HG02870 (cell line): ENCODE measurements at regions not wholly inside any gene's neighbourhood (a gene's known extent, or its start where the extent isn't known, plus 50 kb on each side); places are given as distances from the start of the nearest gene placed in this dataset.

Experiments
- ATAC-seq: cut with Tn5 transposase; IDR thresholded peaks from one replicate; pipeline ENCODE4 v1.9.1; 2021; ENCODE audit warnings: mild to moderate bottlenecking, moderate library complexity; ENCODE audit not compliant: unreplicated experiment

DNA sequence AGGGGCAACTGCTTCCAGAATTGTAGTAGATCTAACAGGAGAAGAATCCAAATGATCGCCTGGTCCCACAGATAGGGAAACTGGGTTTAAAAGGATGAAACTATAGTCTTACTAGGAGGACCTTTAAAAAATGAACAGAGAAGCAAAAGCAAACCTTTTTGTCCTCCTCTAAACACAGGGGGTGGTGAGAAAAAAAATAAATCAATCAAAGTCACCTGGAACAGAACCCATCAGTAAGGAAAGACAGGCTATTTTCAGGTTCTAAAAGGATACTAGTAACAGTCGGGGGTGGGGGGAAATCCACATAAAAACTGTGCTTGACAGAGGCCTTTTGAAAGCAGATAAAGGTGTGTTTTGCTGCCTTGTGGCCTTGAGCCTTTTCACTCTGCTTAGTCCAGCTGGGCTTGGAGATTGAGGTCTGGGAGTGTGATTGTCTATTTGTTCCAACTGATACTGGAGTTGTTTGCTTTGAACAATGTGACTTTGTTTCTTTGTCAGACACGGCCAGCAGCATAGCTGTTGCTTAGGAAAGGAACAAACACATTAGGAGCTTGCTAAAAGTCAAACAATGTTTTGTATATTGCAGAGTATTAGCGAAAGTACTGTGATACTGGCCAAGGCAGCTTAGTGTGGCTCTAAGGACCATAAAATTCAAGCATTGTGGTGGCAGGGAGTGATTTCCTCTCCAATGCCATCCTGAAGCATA lies 141.1 kb upstream of the IRF2BP2 start:
- ATAC-seq, result no peak

DNA sequence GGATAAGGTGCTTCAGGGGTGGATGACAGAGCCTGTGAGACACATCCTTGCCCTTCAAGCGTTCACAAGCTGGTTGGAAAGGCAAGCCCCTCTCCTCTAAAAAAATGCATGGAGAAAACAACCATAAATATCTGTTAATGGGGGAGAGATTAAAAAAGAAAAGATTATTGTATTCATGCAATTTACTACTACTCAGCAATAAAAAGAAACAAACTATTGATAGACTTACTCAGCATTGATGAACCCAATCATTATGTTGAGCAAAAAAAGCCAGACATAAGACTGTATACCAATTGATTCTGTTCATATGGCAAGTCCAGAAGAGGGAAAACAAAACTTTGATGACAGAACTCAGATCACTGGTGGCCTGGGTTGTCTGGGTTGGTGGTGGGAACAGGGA lies 138.7 kb upstream of the IRF2BP2 start:
- ATAC-seq, result no peak

DNA sequence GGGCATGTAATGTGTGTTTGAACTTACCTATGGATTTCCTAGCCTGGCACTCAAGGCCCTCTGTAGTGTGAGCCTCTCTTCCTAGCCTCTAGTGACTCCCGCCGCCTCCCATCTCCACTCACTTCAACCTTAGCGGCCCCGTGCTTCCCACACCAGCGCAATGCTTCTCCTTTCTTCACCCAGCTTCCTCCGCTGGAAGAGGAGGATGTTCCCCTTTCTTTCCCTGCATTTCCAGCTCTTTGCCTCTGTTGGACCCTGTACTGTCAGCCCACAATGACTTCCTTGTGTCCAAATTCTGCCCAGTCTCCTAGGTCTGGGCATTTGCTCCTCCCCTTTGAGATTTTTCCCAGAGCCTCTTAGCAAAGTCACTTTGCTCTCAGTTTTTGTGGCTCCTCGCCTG lies 138.1 kb upstream of the IRF2BP2 start:
- ATAC-seq, result no peak

DNA sequence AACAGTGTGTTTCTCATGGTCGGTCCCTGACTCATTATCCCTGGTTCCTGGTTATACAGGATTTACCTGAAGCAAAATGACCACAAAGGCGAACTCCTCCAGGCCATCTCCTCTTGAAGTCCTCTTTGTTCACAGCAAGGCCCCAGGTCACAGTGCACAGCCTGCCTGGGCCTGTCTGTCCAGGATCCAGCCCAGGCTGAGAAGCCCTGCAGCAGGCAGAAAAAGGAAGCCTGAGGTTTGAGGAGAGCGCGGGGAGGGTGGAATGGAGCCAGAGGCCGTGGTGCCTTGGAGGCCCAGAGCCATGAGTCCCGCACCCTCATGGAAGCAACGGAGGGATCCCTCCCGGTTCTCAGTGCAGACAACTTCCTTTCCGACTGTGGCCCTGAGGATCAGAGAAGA lies 136.8 kb upstream of the IRF2BP2 start:
- ATAC-seq, result no peak

DNA sequence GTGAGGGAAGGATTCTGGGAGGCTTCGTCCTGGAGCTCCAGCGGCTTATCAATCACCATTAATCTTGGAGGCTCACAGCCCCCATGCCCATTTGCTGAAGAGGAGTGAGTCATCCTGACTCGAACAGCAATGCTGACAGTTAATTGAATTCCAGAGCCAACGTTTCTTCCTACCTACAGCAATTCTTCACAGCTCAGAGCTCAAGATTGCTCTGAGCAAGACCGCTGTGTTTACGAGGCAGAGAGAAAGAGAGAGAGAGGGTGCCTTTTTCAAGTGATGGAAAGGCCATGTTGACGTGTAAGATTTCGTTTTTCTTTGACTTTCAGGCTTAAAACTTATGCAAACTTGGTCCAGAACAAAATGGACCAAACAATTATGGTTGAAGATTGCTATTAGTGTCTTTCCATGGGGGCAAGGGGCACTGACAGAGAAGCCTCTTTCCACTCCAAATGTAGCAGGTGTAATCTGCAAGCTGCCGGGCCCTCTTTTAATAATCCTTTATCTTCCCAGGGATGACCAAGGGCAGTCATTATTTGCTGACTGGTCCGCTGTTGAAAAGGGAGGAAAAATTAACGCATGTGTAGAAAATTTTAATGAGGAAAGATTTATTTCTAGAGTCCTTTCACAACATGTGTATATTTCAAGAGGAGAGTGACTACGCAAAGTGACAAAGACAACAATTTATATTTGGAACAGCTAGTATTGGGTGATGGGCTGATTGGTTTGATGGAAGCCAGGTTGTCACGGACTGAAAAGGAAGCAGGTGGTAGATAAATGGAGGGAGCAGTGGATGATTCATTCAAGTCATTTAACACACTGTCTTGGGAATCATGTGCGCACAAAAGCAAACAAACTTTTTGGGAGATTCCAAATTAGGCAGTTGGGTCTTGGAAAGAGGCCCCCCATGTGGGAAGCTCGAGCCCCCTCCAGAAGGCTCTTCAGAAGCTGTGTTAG lies 136.1 kb upstream of the IRF2BP2 start:
- ATAC-seq, result no peak

DNA sequence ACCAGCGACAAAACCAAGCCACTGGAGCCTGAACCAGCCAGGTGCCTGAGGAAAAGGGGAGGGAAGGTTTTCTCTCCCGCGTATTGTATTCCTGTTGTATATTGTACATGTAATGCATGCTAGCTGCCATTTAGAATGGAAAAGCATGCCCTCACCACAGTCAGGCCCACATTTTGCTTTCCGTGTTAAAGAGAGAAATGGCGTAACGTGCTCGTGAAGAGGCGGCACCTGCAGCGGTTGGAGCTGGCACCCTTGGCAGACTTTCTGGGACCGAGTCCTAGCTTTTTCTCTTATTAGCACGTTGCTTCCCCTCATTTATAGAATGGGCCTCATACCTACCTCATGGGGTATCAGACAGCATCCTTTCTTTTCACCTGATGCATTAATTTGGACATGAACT lies 135.3 kb upstream of the IRF2BP2 start:
- ATAC-seq, result no peak

DNA sequence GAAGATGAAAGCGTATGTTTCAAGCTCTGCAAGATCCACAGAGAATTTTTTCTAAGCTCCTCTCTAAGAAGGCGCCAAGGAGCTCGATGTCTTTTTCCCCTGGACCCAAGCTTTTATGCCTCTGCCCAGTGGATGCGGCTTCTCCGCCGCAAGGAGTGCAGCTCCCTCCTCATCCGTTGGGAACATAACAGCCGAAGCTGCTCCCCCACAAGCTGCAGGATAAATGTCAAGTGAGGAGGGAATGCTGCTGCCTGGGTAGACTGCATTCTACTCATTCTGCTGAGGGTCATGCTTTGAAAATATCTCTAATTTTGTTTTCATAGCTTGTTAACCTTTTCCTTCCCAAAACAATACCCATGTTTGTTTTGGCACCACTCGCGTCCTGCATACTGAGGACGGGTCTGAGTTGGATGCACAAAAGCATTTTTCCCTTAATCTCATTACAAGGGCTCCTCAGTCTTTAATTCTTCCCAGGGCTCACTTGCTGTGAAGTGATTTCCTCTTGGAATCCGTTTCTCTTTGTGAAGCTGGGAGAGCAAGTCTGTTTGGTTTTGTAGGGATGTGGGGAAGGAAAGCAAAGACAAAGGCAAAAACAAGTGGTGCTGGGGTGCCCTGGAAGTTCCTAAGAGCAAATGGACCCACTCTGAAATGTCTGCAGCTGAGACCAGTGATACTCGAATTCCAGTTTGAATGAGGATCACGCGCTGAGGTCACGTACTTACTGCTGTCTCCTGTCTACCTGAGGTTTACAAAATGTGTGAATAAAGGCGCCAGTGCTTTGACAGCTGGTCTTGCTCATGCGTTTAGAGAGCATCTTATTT lies 134.0 kb upstream of the IRF2BP2 start:
- no peak for ATAC-seq

DNA sequence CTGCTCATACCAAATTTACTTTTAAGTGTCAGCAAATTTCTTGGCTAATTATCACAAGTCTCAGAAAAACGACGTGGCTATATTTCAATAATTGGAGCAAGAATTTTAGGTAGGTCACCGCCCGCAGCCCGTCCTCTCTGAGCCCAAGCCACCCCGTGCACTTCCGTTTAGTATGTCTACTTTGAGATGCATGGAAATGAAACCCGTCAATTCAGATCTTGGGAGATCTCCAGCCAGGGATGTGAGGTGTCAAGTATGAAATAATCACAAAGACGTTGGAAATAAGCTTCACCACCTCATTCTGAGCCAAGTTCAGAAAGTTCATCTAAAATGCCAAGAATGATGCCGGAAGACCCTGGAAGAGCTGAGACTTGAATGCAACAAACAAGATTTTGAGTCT lies 132.6 kb upstream of the IRF2BP2 start:
- no peak for ATAC-seq

DNA sequence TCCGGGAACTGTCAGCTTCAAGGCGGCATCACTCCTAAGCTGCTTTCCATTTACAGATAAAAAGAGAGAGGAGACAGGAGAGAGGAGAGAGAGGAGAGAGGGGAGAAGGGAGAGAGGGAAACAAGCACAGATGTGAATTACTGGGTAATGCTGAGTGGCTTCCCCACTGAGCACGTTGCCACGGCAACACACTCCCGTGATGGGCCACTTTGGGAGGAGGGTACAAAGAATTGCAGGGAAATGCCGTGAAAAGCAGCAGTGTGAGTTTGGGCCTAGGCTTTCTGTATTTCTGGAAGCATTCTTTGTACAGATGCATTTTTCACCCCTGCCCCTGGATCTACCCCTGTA lies 128.0 kb upstream of the IRF2BP2 start:
- no peak for ATAC-seq

DNA sequence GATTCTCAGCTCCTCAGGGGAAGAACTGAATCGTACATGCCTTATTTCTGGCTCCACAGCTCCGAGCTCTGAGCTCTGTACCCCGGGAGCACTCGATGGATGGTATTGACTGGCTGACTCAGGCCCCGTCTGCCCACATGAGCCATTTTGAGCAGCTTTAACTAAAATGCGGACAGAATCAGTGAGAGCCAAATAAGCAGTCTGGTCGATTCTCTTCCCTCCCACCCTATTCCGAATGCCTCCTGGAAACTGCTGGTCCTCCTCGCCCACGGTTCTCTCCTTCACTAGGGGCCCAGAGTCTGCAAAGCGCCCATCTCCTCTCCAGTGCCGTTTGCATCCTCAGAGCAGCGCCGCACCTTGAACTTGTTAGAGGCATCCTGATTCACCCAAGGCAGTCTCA lies 125.9 kb upstream of the IRF2BP2 start:
- no peak for ATAC-seq

DNA sequence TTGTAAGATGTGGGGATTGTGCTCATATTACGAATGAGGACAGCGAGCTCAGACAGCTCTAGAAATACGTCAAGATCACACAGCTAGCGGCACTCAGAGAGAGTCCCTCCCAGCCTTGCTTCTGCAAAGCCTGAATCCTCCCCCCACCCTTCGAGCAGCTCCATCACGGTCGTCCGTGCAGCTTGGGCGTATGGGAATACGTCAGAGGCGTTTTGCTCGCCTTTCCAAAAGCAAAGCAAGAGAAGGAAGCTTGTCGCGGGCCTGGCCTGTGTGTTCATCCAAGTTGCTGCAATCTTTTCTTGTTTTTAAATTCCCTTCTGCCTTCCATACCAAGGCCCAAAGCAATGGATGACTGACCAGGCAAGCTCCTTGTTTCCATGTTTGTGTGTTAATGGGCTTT lies 125.5 kb upstream of the IRF2BP2 start:
- no peak for ATAC-seq

DNA sequence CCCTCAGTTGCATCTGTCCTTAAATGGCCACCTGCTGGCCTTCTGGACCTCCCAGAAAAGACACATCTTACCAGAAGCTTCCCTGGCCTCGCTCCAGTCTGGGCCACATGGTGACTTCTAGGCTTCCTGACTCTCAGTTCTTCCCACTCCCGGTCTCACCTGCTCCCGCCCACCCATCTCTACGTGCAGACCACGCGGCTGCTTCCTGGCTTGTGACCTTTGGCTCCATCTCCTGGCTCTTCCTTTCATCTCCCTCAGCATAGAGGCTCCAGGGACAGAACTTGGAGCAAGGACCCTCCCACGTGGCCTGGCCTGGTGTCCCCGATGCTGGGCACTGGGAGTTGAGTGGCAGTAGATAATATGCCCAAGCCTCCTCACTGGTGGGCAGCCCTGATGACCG lies 124.9 kb upstream of the IRF2BP2 start:
- ATAC-seq, result no peak

DNA sequence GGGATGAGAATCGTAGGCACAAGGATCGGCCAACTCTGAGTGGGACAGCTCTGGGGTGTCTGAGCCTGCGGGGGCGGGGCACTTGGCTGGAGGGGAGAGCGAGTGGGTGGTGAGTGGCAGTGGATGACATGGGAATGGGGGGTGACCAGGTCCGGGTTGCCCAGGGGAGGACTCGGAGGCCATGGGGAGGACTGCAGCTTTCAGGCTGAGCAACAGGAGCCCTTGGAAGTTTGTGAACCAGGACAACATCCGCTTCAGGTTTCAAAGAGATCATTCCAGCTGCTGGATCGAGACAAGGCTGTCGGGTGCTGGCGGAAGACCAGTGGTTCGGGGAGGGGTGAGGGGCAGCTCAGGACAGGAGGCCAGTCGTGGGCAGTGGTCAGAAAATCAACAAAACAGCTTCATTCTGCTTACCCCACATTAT lies 124.4 kb upstream of the IRF2BP2 start:
- ATAC-seq, result no peak

DNA sequence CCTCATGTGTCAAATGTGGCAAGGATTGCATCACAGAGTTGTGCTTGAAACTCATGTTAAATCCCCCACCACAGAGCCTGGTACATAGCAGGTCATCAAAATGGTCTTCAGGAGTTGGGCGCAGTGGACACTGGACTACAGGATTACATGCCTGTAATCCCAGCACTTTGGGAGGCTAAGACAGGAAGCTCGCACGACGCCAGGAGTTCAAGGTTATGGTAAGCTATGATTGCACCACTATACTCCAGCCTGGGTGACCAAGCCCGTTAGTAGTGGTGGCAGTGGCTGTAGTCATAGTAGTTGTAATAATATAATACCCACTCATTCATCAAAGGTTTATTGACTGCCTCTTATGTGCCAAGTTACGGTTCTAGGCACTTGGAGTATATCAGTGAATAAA lies 123.4 kb upstream of the IRF2BP2 start:
- no peak for ATAC-seq

DNA sequence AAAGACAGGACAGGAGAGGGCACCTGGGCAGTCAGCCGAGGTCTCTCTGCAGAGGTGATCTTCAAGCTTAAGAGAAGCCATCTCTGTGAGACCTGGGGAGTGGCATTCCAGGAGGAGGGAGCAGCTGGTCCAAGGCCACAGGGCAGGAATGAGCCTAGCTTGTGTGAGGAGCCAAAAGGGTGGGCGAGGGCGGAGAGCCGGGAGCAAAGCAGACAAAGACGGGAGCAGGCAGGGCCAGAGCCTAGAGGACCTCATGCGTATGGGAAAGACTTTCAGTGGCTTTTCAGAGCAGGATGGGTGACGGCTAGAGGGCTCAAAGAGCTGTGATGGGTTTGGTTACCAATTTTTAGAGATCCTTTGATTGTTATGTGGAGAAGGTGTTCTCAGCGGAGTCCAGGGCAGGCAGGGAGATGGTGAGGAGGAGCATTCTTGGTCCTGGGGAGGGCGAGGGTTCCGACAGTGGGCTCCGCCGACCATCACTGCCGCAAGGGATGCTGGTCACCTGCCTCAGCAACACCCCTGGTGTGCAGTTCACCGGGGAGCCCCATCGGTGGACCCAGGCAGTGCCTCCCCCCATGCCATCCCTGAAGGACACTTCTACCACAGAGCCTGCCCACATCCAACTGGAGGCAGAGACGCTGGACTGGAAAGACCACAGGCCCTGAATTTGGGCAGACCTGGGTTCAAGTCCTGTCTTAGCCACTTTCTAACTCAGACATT lies 122.9 kb upstream of the IRF2BP2 start:
- ATAC-seq, result no peak

DNA sequence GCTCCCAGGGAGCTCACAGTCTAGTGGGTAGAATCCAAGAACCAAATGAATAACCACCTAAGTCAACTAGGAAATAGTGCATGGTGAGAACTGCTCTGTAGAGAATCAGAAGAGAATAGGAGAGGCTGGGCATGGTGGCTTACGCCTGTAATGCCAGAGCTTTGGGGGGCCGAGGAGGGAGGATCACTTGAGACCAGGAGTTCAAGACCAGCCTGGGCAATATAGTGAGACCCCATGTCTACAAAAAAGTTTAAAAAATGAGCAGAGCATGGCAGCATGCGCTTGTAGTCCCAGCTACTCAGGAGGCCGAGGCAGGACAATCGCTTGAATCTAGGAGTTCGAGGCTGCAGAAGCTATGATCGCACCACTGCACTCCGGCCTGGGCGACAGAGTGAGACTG lies 122.3 kb upstream of the IRF2BP2 start:
- no peak for ATAC-seq

DNA sequence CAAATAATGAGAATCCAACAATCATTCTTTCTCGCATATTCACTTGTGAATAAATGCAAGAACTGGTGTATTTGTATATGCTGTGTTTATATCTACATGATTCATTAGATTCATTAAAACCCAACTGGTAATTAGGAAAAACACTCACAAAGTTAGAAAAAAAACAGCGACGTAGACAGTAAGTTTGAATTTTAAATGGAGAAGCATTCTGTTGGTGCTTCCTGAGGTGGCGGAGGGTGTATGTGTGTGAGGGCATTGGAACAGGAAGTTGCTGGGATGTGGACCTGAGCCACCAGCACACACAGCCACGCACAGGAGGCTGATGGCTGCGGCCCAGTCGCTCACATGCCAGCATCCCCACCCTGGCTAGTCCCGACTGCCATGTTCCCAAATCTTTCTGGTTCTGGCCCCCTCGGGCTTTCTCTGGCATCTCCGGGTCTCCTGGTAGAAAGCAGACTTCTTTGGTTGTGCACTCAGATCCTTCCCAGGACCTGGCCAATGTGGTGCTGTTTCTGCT lies 121.6 kb upstream of the IRF2BP2 start:
- ATAC-seq, result peak; percentile 15

DNA sequence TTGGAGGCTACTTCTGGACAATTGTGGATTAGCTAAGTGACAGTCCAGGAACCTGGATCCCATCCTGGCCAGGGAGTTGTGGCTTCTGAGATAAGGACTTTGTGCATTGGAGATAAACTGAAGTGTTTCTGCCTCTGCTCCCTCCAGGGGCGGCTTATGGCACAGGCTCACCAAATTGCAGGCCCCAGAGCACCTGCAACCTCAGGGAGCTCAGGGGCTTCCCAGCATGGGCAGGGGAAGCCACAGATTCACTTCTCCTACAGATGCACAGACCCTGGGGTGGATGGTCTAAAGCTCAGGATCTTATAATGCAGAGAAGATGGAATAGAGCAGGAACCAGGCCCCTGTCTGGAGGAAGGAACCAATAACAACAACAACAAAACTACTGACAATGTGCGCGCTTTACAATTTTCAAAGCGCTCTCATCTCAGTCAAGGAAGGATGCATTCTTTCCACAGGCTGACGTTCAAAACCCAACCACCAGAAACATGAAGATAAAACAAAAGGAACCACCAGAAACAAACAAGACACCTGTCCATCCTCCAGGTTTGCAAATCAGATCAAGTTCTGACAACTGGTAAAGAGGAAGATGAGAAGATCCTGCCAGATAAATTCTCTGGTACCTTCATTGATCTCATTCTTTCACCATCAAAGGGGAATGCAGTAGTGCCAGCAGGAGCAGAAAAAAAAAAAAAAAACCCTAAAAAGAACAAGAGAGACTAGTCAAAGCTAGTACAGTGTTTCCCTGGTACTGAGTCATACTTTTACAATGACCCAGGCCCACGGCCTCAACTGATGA lies 121.0 kb upstream of the IRF2BP2 start:
- peak; percentile 73 for ATAC-seq

DNA sequence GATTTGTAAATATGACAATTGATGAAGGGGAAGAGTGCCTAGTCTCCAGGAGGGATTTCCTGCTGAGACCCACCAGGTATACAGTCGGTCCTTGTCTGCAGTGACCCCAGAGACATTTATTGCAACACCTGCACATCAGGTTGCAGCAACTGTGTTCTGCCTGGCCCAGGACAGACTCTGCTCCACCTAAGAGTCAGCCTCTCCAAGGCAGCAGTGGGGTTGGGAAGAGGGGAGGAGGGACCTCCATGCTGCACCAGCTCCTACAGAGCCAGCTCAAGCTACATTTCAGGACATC lies 120.4 kb upstream of the IRF2BP2 start:
- no peak for ATAC-seq
